ENCODE measurements at regions not wholly inside any gene's neighbourhood (a gene's known extent, or its start where the extent isn't known, plus 50 kb on each side); places are given as distances from the start of the nearest gene placed in this dataset.

DNA sequence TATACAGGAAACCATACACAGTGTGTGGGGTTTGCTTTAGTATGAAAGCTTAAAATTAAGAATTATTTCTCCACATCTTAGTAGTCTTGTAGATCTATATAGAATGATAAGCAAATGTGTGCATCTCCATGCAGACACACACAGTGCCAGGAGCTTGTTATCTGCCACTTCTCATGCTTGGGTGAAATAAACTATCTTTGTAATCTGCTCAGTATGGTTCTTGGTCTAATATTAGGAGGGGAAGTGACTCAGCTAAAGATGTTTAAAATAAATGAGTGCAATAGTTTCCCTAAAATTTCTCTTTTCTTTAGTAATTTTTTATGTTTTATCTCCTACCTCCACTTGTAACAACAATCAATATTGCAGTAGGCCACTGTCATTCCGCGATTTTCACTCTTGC is 689.6 kb downstream of the TAF11L14 start:
- TF ChIP-seq, protein P1, sequence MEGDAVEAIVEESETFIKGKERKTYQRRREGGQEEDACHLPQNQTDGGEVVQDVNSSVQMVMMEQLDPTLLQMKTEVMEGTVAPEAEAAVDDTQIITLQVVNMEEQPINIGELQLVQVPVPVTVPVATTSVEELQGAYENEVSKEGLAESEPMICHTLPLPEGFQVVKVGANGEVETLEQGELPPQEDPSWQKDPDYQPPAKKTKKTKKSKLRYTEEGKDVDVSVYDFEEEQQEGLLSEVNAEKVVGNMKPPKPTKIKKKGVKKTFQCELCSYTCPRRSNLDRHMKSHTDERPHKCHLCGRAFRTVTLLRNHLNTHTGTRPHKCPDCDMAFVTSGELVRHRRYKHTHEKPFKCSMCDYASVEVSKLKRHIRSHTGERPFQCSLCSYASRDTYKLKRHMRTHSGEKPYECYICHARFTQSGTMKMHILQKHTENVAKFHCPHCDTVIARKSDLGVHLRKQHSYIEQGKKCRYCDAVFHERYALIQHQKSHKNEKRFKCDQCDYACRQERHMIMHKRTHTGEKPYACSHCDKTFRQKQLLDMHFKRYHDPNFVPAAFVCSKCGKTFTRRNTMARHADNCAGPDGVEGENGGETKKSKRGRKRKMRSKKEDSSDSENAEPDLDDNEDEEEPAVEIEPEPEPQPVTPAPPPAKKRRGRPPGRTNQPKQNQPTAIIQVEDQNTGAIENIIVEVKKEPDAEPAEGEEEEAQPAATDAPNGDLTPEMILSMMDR (IDR thresholded peaks at IDR 0.05) = no peak
- no peak for TF ChIP-seq POLR2AphosphoS5 (IDR thresholded peaks at IDR 0.05; ENCODE audit: insufficient read depth in 1 of 2, low read depth in 1 of 2)

All from vagina (tissue), 2 donors.